ENCODE measurements at regions not wholly inside any gene's neighbourhood (a gene's known extent, or its start where the extent isn't known, plus 50 kb on each side); places are given as distances from the start of the nearest gene placed in this dataset.

DNA sequence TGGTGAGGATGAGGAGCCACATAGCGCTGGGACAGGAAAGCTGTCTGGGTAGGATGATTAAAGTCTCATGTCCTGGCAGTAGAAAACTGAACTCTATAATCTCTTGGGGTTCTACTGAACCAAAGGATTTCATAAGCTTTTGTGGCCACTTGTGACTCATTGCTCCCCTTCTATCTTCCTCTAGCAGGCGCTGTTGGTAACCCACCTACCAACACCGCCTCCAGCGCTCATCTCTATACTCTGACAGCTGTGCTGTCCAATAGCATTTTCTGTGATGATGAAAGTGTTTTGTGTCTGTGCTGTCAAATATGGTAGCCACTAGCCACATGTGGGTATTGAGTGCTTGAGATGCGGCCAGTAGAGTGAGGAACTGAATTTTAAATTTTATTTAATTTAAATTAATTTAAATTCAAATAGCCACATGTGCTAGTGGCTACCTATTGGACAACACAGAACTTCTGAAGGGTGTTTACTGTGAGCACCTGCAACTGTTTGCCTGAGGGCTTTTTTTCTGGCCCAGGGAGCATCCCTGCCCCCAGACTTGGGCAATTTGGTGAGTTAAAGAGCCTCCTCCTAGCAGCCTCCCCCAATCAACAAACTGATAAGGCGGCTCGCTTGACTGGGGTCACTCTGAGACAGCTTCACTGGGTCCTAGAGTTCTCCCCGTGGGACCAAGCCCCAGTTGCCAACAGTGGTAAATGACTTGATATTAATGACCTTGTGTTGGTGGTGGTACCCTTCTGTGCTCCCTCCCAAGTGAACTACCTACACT, 169.2 kb upstream of the ATP6AP2 start:
- no peak overlapping the region for H3K27ac ChIP-seq
- no peaks in the 10 kb centered on the region for H3K36me3 ChIP-seq
- H3K4me1 ChIP-seq (ENCODE audit: low read depth), result no peaks in the 10 kb centered on the region
- DNase-seq (ENCODE audit: low read depth in 1 of 2, low spot score in 1 of 2), result peak in 1 of 2 donors; percentile 9
- no peak overlapping the region for H3K4me3 ChIP-seq
- TF ChIP-seq, protein P1, sequence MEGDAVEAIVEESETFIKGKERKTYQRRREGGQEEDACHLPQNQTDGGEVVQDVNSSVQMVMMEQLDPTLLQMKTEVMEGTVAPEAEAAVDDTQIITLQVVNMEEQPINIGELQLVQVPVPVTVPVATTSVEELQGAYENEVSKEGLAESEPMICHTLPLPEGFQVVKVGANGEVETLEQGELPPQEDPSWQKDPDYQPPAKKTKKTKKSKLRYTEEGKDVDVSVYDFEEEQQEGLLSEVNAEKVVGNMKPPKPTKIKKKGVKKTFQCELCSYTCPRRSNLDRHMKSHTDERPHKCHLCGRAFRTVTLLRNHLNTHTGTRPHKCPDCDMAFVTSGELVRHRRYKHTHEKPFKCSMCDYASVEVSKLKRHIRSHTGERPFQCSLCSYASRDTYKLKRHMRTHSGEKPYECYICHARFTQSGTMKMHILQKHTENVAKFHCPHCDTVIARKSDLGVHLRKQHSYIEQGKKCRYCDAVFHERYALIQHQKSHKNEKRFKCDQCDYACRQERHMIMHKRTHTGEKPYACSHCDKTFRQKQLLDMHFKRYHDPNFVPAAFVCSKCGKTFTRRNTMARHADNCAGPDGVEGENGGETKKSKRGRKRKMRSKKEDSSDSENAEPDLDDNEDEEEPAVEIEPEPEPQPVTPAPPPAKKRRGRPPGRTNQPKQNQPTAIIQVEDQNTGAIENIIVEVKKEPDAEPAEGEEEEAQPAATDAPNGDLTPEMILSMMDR (IDR thresholded peaks at IDR 0.05; ENCODE audit: low read depth, low read length), result peak; percentile 13
- no peaks in the 10 kb centered on the region for H3K27me3 ChIP-seq
- H3K9me3 ChIP-seq (ENCODE audit: low read depth), result no peaks in the 10 kb centered on the region

DNA sequence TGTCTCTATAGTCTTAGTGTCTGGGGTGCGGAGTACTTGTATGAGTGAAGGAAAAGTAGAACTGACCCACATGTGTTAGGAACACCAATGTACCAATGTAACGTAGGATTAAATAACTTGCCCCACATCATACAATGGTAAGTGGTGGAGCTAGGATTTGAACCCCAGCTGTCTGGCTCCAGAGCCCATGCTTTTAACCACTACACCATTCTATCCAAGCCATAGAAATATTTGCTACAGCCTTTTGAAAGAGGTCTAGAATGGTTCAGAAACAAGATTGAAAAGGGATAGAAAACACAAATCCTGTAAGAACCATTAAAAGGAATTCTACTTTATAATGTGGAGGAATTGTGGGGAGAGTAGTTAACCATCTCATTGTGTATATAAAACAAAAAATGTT, 169.9 kb upstream of the ATP6AP2 start:
- TF ChIP-seq, protein P1 (IDR thresholded peaks at IDR 0.05; ENCODE audit: low read depth, low read length), result no peak

DNA sequence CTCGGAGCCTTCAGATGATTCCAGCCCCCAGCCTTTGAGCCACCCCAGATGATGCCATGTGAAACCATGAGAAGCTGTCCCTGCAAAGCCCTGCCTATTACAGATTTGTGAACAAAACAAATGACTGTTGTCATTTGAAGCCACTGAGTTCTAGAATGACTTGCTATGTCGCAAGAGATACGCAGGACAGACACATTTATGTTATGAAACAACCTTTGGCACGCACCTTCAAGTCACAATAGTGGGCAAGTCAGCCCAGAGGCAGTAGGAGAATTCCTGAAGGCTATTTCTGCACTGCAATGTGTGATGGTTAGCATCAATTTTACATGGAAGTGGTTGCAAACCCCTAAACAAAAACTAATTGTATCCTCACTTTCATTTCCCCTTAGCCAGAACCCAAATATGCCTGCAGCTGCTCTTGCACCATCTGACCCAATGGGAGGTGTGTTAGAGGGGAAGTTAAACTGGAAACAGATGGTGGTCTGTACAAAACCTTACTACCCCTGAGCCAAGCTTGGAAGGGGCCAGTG, 174.4 kb upstream of the ATP6AP2 start:
- Histone ChIP-seq H3K9me3 (ENCODE audit: low read depth) (no peaks in the 10 kb centered on the region), H3K27me3 (no peaks in the 10 kb centered on the region), H3K4me3 (no peak overlapping the region), H3K27ac (no peak overlapping the region), H3K4me1 (ENCODE audit: low read depth) (no peaks in the 10 kb centered on the region), H3K36me3 (no peaks in the 10 kb centered on the region)
- TF ChIP-seq, protein P1 (IDR thresholded peaks at IDR 0.05; ENCODE audit: low read depth, low read length), result no peak
- no peak for DNase-seq (ENCODE audit: low read depth in 1 of 2, low spot score in 1 of 2)

More for the DNA sequence above, 169.9 kb upstream of the ATP6AP2 start:
- no peaks in the 10 kb centered on the region for H3K4me1 ChIP-seq (ENCODE audit: low read depth)
- no peaks in the 10 kb centered on the region for H3K27me3 ChIP-seq
- H3K27ac ChIP-seq, result no peak overlapping the region
- no peaks in the 10 kb centered on the region for H3K9me3 ChIP-seq (ENCODE audit: low read depth)
- DNase-seq (ENCODE audit: low read depth in 1 of 2, low spot score in 1 of 2), result no peak
- no peaks in the 10 kb centered on the region for H3K36me3 ChIP-seq
- H3K4me3 ChIP-seq, result no peak overlapping the region

DNA sequence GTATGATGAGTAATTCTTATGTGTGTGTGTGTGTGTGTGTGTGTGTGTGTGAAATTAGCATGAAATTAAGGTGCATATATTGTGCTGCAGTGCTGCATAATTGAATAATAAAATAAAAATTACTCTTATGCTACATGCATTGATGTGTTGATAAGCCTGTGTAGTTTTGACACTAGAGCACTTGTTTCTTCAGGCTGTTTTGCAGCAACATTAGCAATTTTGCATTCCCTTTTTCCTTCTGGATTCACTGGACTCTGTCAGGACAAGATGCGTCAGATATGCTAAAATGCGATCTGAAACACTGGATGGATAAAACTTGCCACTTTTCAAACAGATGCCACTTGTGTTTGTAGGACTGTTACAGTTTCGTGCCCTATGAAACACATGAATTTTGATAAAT, 175.4 kb upstream of the ATP6AP2 start:
- H3K27ac ChIP-seq, result no peak overlapping the region
- DNase-seq (ENCODE audit: low read depth in 1 of 2, low spot score in 1 of 2), result no peak
- H3K9me3 ChIP-seq (ENCODE audit: low read depth), result no peaks in the 10 kb centered on the region
- no peaks in the 10 kb centered on the region for H3K4me1 ChIP-seq (ENCODE audit: low read depth)
- no peak overlapping the region for H3K4me3 ChIP-seq
- H3K27me3 ChIP-seq, result no peaks in the 10 kb centered on the region
- H3K36me3 ChIP-seq, result no peaks in the 10 kb centered on the region
- TF ChIP-seq, protein P1 (IDR thresholded peaks at IDR 0.05; ENCODE audit: low read depth, low read length), result no peak

DNA sequence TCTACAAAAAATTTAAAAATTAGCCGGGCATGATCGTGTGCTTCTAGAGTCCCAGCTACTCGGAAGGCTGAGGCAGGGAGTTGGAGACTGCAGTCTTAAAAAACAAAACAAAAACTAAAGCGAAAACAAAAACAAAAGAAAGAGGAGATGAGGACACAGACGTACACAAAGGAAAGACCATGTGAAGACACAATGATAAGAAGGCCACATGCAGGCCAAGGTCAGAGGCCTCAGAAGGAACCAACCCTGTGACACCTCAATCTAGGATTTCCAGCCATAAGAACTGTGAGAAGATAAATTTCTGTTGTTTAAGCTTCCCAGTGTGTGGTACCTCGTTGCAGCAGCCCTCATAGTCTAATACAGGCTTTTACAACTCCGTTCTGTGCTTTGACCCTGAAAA, 177.0 kb upstream of the ATP6AP2 start:
- H3K9me3 ChIP-seq (ENCODE audit: low read depth), result no peaks in the 10 kb centered on the region
- H3K4me1 ChIP-seq (ENCODE audit: low read depth), result no peaks in the 10 kb centered on the region
- no peak overlapping the region for H3K27ac ChIP-seq
- no peak for DNase-seq (ENCODE audit: low read depth in 1 of 2, low spot score in 1 of 2)
- no peaks in the 10 kb centered on the region for H3K27me3 ChIP-seq
- H3K36me3 ChIP-seq, result no peaks in the 10 kb centered on the region
- no peak overlapping the region for H3K4me3 ChIP-seq
- TF ChIP-seq, protein P1 (IDR thresholded peaks at IDR 0.05; ENCODE audit: low read depth, low read length), result no peak

Measured in cardiac muscle cell (in vitro differentiated cells and primary cell).